Right lung (tissue), 2 donors: ENCODE measurements at regions not wholly inside any gene's neighbourhood (a gene's known extent, or its start where the extent isn't known, plus 50 kb on each side); places are given as distances from the start of the nearest gene placed in this dataset.

Source experiments
- DNase-seq, 2 donors: peaks; one replicate each; pipeline ENCODE4 v3.0.0-alpha.2; 2013

GRCh38 chr2:147062073-147062472 lies 782.8 kb upstream of the ACVR2A start:
- DNase-seq: no peak

GRCh38 chr2:147061269-147061668 lies 783.6 kb upstream of the ACVR2A start:
- no peak for DNase-seq

DNA sequence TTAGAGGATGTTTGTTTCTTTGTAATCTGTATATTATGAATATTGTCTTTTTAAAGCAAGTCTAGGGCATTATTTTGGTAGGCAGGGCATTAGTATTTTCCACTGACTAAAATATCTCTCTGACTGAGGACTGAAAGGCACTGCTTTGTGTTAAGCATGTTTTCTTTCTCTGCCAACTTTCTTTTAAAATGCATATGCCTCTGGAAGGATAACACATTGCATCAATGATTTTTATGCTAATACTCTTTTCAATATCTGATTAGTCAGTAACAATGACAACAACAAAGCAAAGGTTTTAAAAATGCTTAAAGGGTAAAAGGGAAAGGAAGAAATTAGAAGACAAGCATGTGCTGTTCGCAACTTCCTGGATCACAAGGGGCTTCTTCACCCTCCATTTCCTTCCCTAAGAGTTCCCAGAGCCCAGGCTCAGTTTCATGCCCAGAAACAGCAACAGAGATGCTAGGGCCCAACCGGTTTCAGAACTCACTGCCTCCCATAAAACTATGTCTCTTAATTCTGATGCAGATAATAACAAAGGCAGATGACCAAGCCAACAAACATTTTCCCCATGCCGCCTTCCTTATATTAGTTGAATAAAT lies 786.8 kb upstream of the ACVR2A start:
- DNase-seq: no peak

GRCh38 chr2:147051814-147052213 lies 793.0 kb upstream of the ACVR2A start:
- DNase-seq: no peak

DNA sequence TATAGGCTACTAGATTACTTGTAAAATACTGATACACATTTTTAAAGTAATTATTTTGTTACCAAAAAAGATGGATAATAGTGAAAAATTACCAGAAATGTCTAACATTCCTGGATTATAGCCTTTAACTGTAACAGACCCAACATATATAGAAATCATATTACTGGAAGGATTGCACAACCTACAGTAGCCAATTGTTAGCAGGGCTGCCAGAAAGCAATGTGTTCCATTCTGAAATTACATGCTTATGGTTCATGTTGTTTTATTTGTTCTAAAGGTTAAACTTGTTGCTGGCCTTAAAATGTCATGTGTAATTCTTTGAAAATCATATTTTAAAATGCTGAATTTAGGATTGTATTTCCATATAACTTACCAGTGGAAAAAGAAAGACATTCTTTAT lies 793.6 kb upstream of the ACVR2A start:
- DNase-seq: peak in 1 of 2 donors; percentile 51

- peak; percentile 52 to 54 for DNase-seq
Observed at GRCh38 chr2:147049957-147050356, 794.9 kb upstream of the ACVR2A start.

GRCh38 chr2:147046473-147046872 lies 798.4 kb upstream of the ACVR2A start:
- no peak for DNase-seq

DNA sequence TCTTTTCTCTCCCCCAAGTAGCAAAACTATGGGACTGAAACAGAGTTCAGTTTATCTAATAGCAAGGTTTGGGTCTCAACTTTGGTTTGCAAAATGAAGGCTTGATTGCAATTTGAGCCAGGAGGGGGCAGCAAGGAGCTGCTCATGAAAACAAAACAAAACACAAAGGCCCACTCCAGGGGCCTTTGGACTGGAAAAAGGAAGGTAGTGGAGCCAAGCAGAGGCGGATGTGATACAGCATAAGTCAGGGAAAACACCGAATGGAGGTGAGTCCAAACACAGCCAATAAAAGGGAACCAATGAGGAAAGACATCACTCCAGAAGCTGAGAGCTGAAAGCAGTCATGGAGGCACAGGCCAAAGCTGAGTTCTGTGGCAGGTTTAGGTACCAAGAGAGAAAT lies 799.7 kb upstream of the ACVR2A start:
- no peak for DNase-seq

GRCh38 chr2:147041121-147041494 lies 803.7 kb upstream of the ACVR2A start:
- DNase-seq: no peak

- no peak for DNase-seq
Observed at GRCh38 chr2:147040298-147041120, 804.3 kb upstream of the ACVR2A start.

- DNase-seq: no peak
Observed at GRCh38 chr2:147037048-147037447, 807.8 kb upstream of the ACVR2A start.

DNA sequence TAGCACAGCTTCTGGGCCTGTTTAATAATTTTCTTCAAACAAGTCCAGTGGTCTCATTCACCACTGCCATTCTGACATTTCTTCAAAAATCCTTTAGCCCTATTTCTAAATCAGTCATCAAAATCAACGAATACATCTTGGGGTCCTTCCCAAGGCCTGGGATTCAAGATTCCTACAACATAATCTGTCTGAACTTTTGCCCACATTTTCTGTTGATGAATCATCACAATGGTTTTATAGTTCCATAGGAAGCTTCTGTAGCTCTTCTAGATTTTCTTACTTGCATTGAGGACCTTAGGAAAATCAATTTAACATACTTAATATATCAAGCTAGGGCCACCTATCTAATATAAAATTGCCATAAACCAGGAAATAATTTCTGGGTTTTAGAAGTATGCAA lies 811.8 kb upstream of the ACVR2A start:
- DNase-seq: no peak

- DNase-seq: no peak
Observed at GRCh38 chr2:147031897-147032296, 812.9 kb upstream of the ACVR2A start.

GRCh38 chr2:147030966-147031720 lies 813.7 kb upstream of the ACVR2A start:
- DNase-seq: no peak

- peak in 1 of 2 donors; percentile 69 for DNase-seq
Observed at GRCh38 chr2:147027436-147027835, 817.4 kb upstream of the ACVR2A start.

GRCh38 chr2:147026664-147027295 lies 818.0 kb upstream of the ACVR2A start:
- DNase-seq: no peak

- peak; percentile 74 for DNase-seq
Observed at GRCh38 chr2:147025646-147026585, 818.9 kb upstream of the ACVR2A start.

- DNase-seq: no peak
Observed at GRCh38 chr2:147019311-147019710, 825.5 kb upstream of the ACVR2A start.

- no peak for DNase-seq
Observed at GRCh38 chr2:147017951-147018645, 826.7 kb upstream of the ACVR2A start.

GRCh38 chr2:147016181-147016580 lies 828.6 kb upstream of the ACVR2A start:
- no peak for DNase-seq

- DNase-seq: no peak
Observed at GRCh38 chr2:147015591-147015990, 829.2 kb upstream of the ACVR2A start.
